ENCODE measurements at regions not wholly inside any gene's neighbourhood (a gene's known extent, or its start where the extent isn't known, plus 50 kb on each side); places are given as distances from the start of the nearest gene placed in this dataset.

- Histone ChIP-seq H3K36me3 (replicated peaks; ENCODE audit: control insufficient read depth, insufficient read depth, low read length) (no peaks in the 10 kb centered on the region), H3K4me3 (ENCODE audit: insufficient read depth, low read depth, low read length) (no peak overlapping the region), H3K27me3 (ENCODE audit: control insufficient read depth, insufficient read depth, low read length) (no peaks in the 10 kb centered on the region)
- no peak for DNase-seq
These were observed 413.5 kb downstream of the ZNF516 start for GRCh38 chr18:76081536-76081935.

- no peak for DNase-seq
- Histone ChIP-seq H3K36me3 (replicated peaks; ENCODE audit: control insufficient read depth, insufficient read depth, low read length) (no peaks in the 10 kb centered on the region), H3K27me3 (ENCODE audit: control insufficient read depth, insufficient read depth, low read length) (no peaks in the 10 kb centered on the region), H3K4me3 (ENCODE audit: insufficient read depth, low read depth, low read length) (no peak overlapping the region)
These were observed 414.6 kb downstream of the ZNF516 start for GRCh38 chr18:76080430-76080829.

GRCh38 chr18:76075777-76076176 lies 419.3 kb downstream of the ZNF516 start:
- Histone ChIP-seq H3K4me3 (ENCODE audit: insufficient read depth, low read depth, low read length) (no peak overlapping the region), H3K27me3 (ENCODE audit: control insufficient read depth, insufficient read depth, low read length) (no peaks in the 10 kb centered on the region), H3K36me3 (replicated peaks; ENCODE audit: control insufficient read depth, insufficient read depth, low read length) (no peaks in the 10 kb centered on the region)
- no peak for DNase-seq

GRCh38 chr18:76064998-76065397 lies 430.0 kb downstream of the ZNF516 start:
- DNase-seq: peak; percentile 83
- Histone ChIP-seq H3K27me3 (ENCODE audit: control insufficient read depth, insufficient read depth, low read length) (no peaks in the 10 kb centered on the region), H3K4me3 (ENCODE audit: insufficient read depth, low read depth, low read length) (no peak overlapping the region), H3K36me3 (replicated peaks; ENCODE audit: control insufficient read depth, insufficient read depth, low read length) (no peaks in the 10 kb centered on the region)

- DNase-seq: no peak
- no peaks in the 10 kb centered on the region for H3K27me3 ChIP-seq (ENCODE audit: control insufficient read depth, insufficient read depth, low read length)
- H3K4me3 ChIP-seq (ENCODE audit: insufficient read depth, low read depth, low read length): no peak overlapping the region
These were observed 436.9 kb downstream of the ZNF516 start for GRCh38 chr18:76058146-76058545.

GRCh38 chr18:76057386-76057785 lies 437.7 kb downstream of the ZNF516 start:
- no peaks in the 10 kb centered on the region for H3K27me3 ChIP-seq (ENCODE audit: control insufficient read depth, insufficient read depth, low read length)
- H3K4me3 ChIP-seq (ENCODE audit: insufficient read depth, low read depth, low read length): no peak overlapping the region
- DNase-seq: no peak
- no peaks in the 10 kb centered on the region for H3K36me3 ChIP-seq (replicated peaks; ENCODE audit: control insufficient read depth, insufficient read depth, low read length)

More at GRCh38 chr18:76058146-76058545, 436.9 kb downstream of the ZNF516 start:
- no peaks in the 10 kb centered on the region for H3K36me3 ChIP-seq (replicated peaks; ENCODE audit: control insufficient read depth, insufficient read depth, low read length)

GRCh38 chr18:76056471-76057110 lies 438.5 kb downstream of the ZNF516 start:
- Histone ChIP-seq H3K27me3 (ENCODE audit: control insufficient read depth, insufficient read depth, low read length) (no peaks in the 10 kb centered on the region), H3K4me3 (ENCODE audit: insufficient read depth, low read depth, low read length) (no peak overlapping the region), H3K36me3 (replicated peaks; ENCODE audit: control insufficient read depth, insufficient read depth, low read length) (no peaks in the 10 kb centered on the region)
- DNase-seq: no peak

GRCh38 chr18:76055578-76055977 lies 439.5 kb downstream of the ZNF516 start:
- Histone ChIP-seq H3K4me3 (ENCODE audit: insufficient read depth, low read depth, low read length) (no peak overlapping the region), H3K36me3 (replicated peaks; ENCODE audit: control insufficient read depth, insufficient read depth, low read length) (no peaks in the 10 kb centered on the region), H3K27me3 (ENCODE audit: control insufficient read depth, insufficient read depth, low read length) (no peaks in the 10 kb centered on the region)
- no peak for DNase-seq

GRCh38 chr18:76055025-76055424 lies 440.0 kb downstream of the ZNF516 start:
- H3K27me3 ChIP-seq (ENCODE audit: control insufficient read depth, insufficient read depth, low read length): no peaks in the 10 kb centered on the region
- no peak for DNase-seq
- no peak overlapping the region for H3K4me3 ChIP-seq (ENCODE audit: insufficient read depth, low read depth, low read length)
- H3K36me3 ChIP-seq (replicated peaks; ENCODE audit: control insufficient read depth, insufficient read depth, low read length): no peaks in the 10 kb centered on the region

- no peaks in the 10 kb centered on the region for H3K27me3 ChIP-seq (ENCODE audit: control insufficient read depth, insufficient read depth, low read length)
These were observed 440.9 kb downstream of the ZNF516 start for GRCh38 chr18:76054156-76054555.

GRCh38 chr18:76053551-76053950 lies 441.5 kb downstream of the ZNF516 start:
- no peaks in the 10 kb centered on the region for H3K36me3 ChIP-seq (replicated peaks; ENCODE audit: control insufficient read depth, insufficient read depth, low read length)
- no peak overlapping the region for H3K4me3 ChIP-seq (ENCODE audit: insufficient read depth, low read depth, low read length)
- DNase-seq: no peak
- H3K27me3 ChIP-seq (ENCODE audit: control insufficient read depth, insufficient read depth, low read length): no peaks in the 10 kb centered on the region

More at GRCh38 chr18:76054156-76054555, 440.9 kb downstream of the ZNF516 start:
- H3K36me3 ChIP-seq (replicated peaks; ENCODE audit: control insufficient read depth, insufficient read depth, low read length): no peaks in the 10 kb centered on the region
- no peak for DNase-seq
- no peak overlapping the region for H3K4me3 ChIP-seq (ENCODE audit: insufficient read depth, low read depth, low read length)

- H3K4me3 ChIP-seq (ENCODE audit: insufficient read depth, low read depth, low read length): no peak overlapping the region
- no peak for DNase-seq
- H3K36me3 ChIP-seq (replicated peaks; ENCODE audit: control insufficient read depth, insufficient read depth, low read length): no peaks in the 10 kb centered on the region
- no peaks in the 10 kb centered on the region for H3K27me3 ChIP-seq (ENCODE audit: control insufficient read depth, insufficient read depth, low read length)
These were observed 442.8 kb downstream of the ZNF516 start for GRCh38 chr18:76052227-76052595.

- no peak for DNase-seq
- Histone ChIP-seq H3K36me3 (replicated peaks; ENCODE audit: control insufficient read depth, insufficient read depth, low read length) (no peaks in the 10 kb centered on the region), H3K27me3 (ENCODE audit: control insufficient read depth, insufficient read depth, low read length) (no peaks in the 10 kb centered on the region), H3K4me3 (ENCODE audit: insufficient read depth, low read depth, low read length) (no peak overlapping the region)
These were observed 443.4 kb downstream of the ZNF516 start for GRCh38 chr18:76051396-76052226.

- no peak for DNase-seq
- Histone ChIP-seq H3K27me3 (ENCODE audit: control insufficient read depth, insufficient read depth, low read length) (no peaks in the 10 kb centered on the region), H3K4me3 (ENCODE audit: insufficient read depth, low read depth, low read length) (no peak overlapping the region), H3K36me3 (replicated peaks; ENCODE audit: control insufficient read depth, insufficient read depth, low read length) (no peaks in the 10 kb centered on the region)
These were observed 448.8 kb downstream of the ZNF516 start for GRCh38 chr18:76046221-76046620.

GRCh38 chr18:76042511-76042910 lies 452.5 kb downstream of the ZNF516 start:
- DNase-seq: no peak
- Histone ChIP-seq H3K27me3 (ENCODE audit: control insufficient read depth, insufficient read depth, low read length) (no peaks in the 10 kb centered on the region), H3K36me3 (replicated peaks; ENCODE audit: control insufficient read depth, insufficient read depth, low read length) (no peaks in the 10 kb centered on the region), H3K4me3 (ENCODE audit: insufficient read depth, low read depth, low read length) (no peak overlapping the region)
